Nephron progenitor cell (in vitro differentiated cells): ENCODE measurements at regions not wholly inside any gene's neighbourhood (a gene's known extent, or its start where the extent isn't known, plus 50 kb on each side); places are given as distances from the start of the nearest gene placed in this dataset.
"Not testable (repeated sequence)": the region's sequence is repeated elsewhere in the genome, so short reads cannot be mapped to it uniquely, and the experiment has no call there.

Experiments
- DNase-seq: peaks from one replicate; pipeline ENCODE4 v3.0.0; 2021
- H3K27ac Mint-ChIP-seq: 2 replicates; pipeline ENCODE4 v1.8.0; 2021; ENCODE audit warnings: mild to moderate bottlenecking, moderate library complexity, mixed read lengths
- H3K27me3 Mint-ChIP-seq: 2 replicates; pipeline ENCODE4 v1.8.0; 2021; ENCODE audit warnings: mild to moderate bottlenecking, low read depth, mixed read lengths; ENCODE audit not compliant: poor library complexity
- H3K36me3 Mint-ChIP-seq: 2 replicates; pipeline ENCODE4 v1.8.0; 2021; ENCODE audit warnings: low read depth, mixed read lengths
- H3K4me1 Mint-ChIP-seq: 2 replicates; pipeline ENCODE4 v1.8.0; 2021; ENCODE audit warnings: mixed read lengths
- H3K4me3 Mint-ChIP-seq: 2 replicates; pipeline ENCODE4 v1.8.0; 2021; ENCODE audit warnings: mild to moderate bottlenecking, moderate library complexity, mixed read lengths
- H3K9me3 Mint-ChIP-seq: 2 replicates; pipeline ENCODE4 v1.8.0; 2021; ENCODE audit warnings: mild to moderate bottlenecking, moderate library complexity, mixed read lengths
- CTCF ChIP-seq: fragments of 200-600 bp; sonication (generic); IDR thresholded peaks from 2 replicates; pipeline ENCODE4 v1.5.0; 2021; ENCODE audit warnings: antibody characterized with exemption

DNA sequence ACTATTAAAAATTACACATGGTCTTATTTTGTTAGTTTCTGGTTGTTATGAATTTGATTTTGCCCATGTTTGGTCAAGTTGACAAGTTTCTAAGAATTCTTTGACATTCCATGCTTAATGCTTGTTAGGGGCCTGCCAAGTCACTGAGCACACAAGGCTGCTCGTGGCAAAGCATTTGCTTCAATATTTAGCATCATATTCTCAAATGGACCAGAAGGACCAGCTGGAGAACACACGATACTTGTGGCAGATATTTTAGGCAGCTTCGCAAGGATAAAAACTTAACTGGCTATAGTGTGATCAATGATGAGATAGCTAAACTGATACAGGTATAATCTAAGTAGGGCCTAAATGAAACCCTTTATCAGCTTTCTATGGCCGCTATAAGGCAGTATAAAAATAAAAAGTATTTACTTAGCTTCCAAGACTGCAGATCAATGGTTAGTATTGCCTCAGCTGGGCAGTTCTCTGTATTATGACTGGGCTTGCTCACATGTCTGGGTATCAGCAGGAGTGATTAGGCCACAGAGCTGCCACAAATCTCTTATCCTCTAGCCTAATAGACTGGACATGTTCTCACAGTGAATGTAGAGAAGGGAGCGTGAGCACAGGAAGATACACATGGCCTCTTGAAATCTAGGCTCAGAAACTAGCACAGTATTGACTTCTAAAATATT lies 155.9 kb upstream of the SPRY2 start:
- no peaks in the 10 kb centered on the region for H3K4me1 Mint-ChIP-seq
- TF ChIP-seq CTCF = no peak
- H3K27ac Mint-ChIP-seq = no peak overlapping the region
- no peaks in the 10 kb centered on the region for H3K36me3 Mint-ChIP-seq
- H3K27me3 Mint-ChIP-seq = no peaks in the 10 kb centered on the region
- no peak for DNase-seq
- no peak overlapping the region for H3K4me3 Mint-ChIP-seq
- no peaks in the 10 kb centered on the region for H3K9me3 Mint-ChIP-seq

DNA sequence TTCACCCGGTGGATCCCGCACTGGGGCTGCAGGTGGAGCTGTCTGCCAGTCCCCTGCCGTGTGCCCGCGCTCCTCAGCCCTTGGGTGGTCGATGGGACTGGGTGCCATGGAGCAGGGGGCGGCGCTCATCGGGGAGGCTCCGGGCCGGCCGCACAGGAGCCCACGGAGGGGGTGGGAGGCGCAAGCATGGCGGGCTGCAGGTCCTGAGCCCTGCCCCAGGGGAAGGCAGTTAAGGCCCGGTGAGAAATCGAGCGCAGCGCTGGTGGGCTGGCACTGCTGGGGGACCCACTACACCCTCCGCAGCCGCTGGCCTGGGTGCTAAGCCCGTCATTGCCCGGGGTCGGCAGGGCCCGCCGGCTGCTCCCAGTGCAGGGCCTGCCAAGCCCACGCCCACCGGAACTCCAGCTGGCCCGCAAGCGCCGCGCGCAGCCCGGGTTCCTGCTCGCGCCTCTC lies 149.6 kb upstream of the SPRY2 start:
- H3K27ac Mint-ChIP-seq, H3K4me1 Mint-ChIP-seq, H3K27me3 Mint-ChIP-seq, H3K36me3 Mint-ChIP-seq, H3K9me3 Mint-ChIP-seq, H3K4me3 Mint-ChIP-seq, DNase-seq: not testable (repeated sequence)

GRCh38 chr13:80486402-80486801 lies 145.5 kb upstream of the SPRY2 start:
- Mint-ChIP-seq H3K27ac (no peak overlapping the region), H3K36me3 (no peaks in the 10 kb centered on the region), H3K9me3 (peaks cover 3% of the 10 kb centered on the region), H3K4me3 (no peak overlapping the region), H3K4me1 (no peaks in the 10 kb centered on the region), H3K27me3 (peaks cover 4% of the 10 kb centered on the region)
- no peak for DNase-seq
- TF ChIP-seq CTCF = no peak

GRCh38 chr13:80483157-80483556 lies 142.2 kb upstream of the SPRY2 start:
- no peak for DNase-seq
- Mint-ChIP-seq H3K27me3 (peaks cover 4% of the 10 kb centered on the region), H3K9me3 (no peaks in the 10 kb centered on the region), H3K4me3 (no peak overlapping the region), H3K27ac (no peak overlapping the region), H3K4me1 (peaks cover under 1% of the 10 kb centered on the region), H3K36me3 (no peaks in the 10 kb centered on the region)
- TF ChIP-seq CTCF = no peak

DNA sequence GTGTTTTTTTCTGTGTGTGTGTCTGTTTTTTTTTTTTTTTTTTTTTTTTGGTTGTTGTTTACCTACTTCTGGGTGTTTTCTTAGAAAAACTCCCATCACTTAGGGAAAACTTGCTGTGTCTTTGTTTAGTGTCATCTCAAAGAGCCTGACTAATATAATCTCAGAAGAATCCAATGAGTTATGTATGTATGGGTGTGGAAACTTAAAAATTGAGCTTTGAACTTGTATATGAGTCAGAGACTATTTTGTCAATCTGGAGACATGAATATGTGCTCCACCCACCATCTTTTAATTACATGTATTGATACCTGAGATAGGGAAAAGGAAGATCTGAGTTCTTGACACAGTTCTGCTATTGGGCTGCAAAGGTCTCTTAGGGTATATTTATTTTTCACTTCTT lies 140.7 kb upstream of the SPRY2 start:
- Mint-ChIP-seq H3K4me1 (peaks cover 11% of the 10 kb centered on the region), H3K9me3 (no peaks in the 10 kb centered on the region), H3K27me3 (peaks cover 4% of the 10 kb centered on the region), H3K36me3 (no peaks in the 10 kb centered on the region), H3K27ac (no peak overlapping the region), H3K4me3 (no peak overlapping the region)
- no peak for TF ChIP-seq CTCF
- DNase-seq = no peak

DNA sequence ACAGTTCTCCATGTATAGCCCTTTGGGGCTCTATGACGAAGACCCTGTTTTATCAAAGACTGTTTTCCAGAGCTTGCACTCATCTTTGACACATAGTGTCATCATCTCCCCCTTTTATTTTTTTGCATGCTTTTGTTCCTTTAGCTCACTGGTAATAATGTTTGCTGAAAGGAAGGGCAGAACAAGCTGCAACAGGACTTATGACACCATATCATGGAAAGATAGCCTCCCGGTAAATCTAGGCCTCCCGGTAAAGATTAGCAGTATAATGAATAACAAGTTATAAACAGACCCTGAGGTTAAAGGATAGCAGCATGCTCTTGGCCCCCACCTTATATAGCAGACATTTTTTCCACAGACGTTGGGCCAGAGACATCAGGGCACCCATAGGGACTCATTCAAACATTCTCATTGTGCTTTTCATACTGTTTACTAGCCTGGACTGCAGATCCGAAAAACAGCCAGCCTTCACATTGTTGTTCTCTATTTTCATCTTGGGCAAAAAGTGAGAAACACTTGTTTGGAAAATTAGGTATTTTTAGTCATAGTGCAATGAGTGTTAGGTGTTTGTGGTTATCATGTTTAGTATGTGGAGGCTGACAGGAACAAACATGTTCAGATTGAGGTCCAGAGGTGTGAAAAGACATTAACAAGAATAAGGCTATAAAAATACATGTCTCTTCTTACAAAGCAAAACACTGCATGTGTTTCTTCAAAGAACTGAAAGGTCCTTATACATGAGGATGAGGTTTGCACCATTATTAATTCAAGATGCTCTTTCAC lies 136.9 kb upstream of the SPRY2 start:
- no peak for DNase-seq
- H3K36me3 Mint-ChIP-seq = no peaks in the 10 kb centered on the region
- no peak for TF ChIP-seq CTCF
- peaks cover 15% of the 10 kb centered on the region for H3K4me1 Mint-ChIP-seq
- no peaks in the 10 kb centered on the region for H3K9me3 Mint-ChIP-seq
- no peak overlapping the region for H3K4me3 Mint-ChIP-seq
- H3K27me3 Mint-ChIP-seq = no peaks in the 10 kb centered on the region
- peak overlapping the region; percentile 20 for H3K27ac Mint-ChIP-seq
